Stimulated activated CD4-positive, alpha-beta T cell treated with anti-CD3 and anti-CD28 coated beads, Interleukin-2, amount 100 ng/mL, for 4 hours (primary cell): ENCODE measurements at regions not wholly inside any gene's neighbourhood (a gene's known extent, or its start where the extent isn't known, plus 50 kb on each side); places are given as distances from the start of the nearest gene placed in this dataset.

Experiments
- DNase-seq: peaks from one replicate; pipeline ENCODE4 v3.0.0-alpha.2; 2020; ENCODE audit warnings: low read depth

- no peak for DNase-seq
Observed at GRCh38 chr6:40194447-40195170, 260.3 kb upstream of the MOCS1 start.

- DNase-seq = no peak
Observed at GRCh38 chr6:40192516-40192915, 258.3 kb upstream of the MOCS1 start.

- DNase-seq = no peak
Observed at GRCh38 chr6:40188931-40189330, 254.7 kb upstream of the MOCS1 start.

- DNase-seq = no peak
Observed at GRCh38 chr6:40187535-40188144, 253.4 kb upstream of the MOCS1 start.

- DNase-seq = no peak
Observed at GRCh38 chr6:40185486-40185885, 251.2 kb upstream of the MOCS1 start.

- DNase-seq = no peak
Observed at GRCh38 chr6:40183902-40184301, 249.6 kb upstream of the MOCS1 start.

- no peak for DNase-seq
Observed at GRCh38 chr6:40181367-40181766, 247.1 kb upstream of the MOCS1 start.

GRCh38 chr6:40180271-40180670, 246.0 kb upstream of the MOCS1 start:
- DNase-seq = no peak

GRCh38 chr6:40179496-40179895, 245.2 kb upstream of the MOCS1 start:
- no peak for DNase-seq

- no peak for DNase-seq
Observed at GRCh38 chr6:40177598-40177997, 243.3 kb upstream of the MOCS1 start.

- DNase-seq = no peak
Observed at GRCh38 chr6:40176152-40176551, 241.9 kb upstream of the MOCS1 start.

- no peak for DNase-seq
Observed at GRCh38 chr6:40172272-40172671, 238.0 kb upstream of the MOCS1 start.

- no peak for DNase-seq
Observed at GRCh38 chr6:40171343-40171742, 237.1 kb upstream of the MOCS1 start.

GRCh38 chr6:40170856-40171255, 236.6 kb upstream of the MOCS1 start:
- no peak for DNase-seq

- DNase-seq = no peak
Observed at GRCh38 chr6:40169878-40170277, 235.6 kb upstream of the MOCS1 start.

- no peak for DNase-seq
Observed at GRCh38 chr6:40166963-40167362, 232.7 kb upstream of the MOCS1 start.

GRCh38 chr6:40165036-40165709, 230.9 kb upstream of the MOCS1 start:
- DNase-seq = no peak

GRCh38 chr6:40164345-40164755, 230.1 kb upstream of the MOCS1 start:
- DNase-seq = no peak

GRCh38 chr6:40163924-40164323, 229.7 kb upstream of the MOCS1 start:
- no peak for DNase-seq

- DNase-seq = no peak
Observed at GRCh38 chr6:40162074-40162473, 227.8 kb upstream of the MOCS1 start.

- no peak for DNase-seq
Observed at GRCh38 chr6:40160826-40161225, 226.6 kb upstream of the MOCS1 start.

GRCh38 chr6:40159865-40160264, 225.6 kb upstream of the MOCS1 start:
- no peak for DNase-seq

GRCh38 chr6:40152701-40153436, 218.6 kb upstream of the MOCS1 start:
- DNase-seq = no peak
